LNCaP clone FGC (cell line): ENCODE measurements at regions not wholly inside any gene's neighbourhood (a gene's known extent, or its start where the extent isn't known, plus 50 kb on each side); places are given as distances from the start of the nearest gene placed in this dataset.

Source experiments
- DNase-seq: peaks from one replicate; pipeline ENCODE4 v3.0.0-alpha.2; 2011; ENCODE audit warnings: low read depth
- H3K4me3 ChIP-seq: 2 replicates; pipeline ENCODE4 v1.5.1; 2011; ENCODE audit warnings: mild to moderate bottlenecking, low read depth, low read length, control low read depth
- TF ChIP-seq, protein P1 (sequence below): IDR thresholded peaks from 2 replicates; pipeline ENCODE4 v1.5.1; 2012; ENCODE audit warnings: mild to moderate bottlenecking; ENCODE audit not compliant: control insufficient read depth, insufficient read depth; ENCODE audit errors: extremely low read depth

DNA sequence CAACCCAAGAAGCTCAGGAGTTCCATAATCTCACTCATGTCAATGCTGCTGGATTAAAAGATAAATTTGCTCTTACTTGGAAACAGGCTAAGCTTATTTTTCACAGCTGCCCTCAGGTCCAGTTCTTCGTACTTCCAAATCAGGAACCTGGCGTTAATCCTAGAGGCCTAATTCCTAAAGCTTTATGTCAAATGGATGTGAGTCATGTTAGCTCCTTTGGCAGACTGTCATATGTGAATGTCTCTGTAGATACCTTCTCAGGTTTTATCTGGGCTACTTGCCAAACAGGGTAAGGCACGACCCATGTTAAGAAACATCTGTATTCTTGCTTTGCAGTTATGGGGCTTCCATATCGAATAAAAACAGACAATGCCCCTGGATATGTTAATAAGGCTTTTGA, 504.6 kb downstream of the ALG10 start:
- no peak overlapping the region for H3K4me3 ChIP-seq
- TF ChIP-seq, protein P1, sequence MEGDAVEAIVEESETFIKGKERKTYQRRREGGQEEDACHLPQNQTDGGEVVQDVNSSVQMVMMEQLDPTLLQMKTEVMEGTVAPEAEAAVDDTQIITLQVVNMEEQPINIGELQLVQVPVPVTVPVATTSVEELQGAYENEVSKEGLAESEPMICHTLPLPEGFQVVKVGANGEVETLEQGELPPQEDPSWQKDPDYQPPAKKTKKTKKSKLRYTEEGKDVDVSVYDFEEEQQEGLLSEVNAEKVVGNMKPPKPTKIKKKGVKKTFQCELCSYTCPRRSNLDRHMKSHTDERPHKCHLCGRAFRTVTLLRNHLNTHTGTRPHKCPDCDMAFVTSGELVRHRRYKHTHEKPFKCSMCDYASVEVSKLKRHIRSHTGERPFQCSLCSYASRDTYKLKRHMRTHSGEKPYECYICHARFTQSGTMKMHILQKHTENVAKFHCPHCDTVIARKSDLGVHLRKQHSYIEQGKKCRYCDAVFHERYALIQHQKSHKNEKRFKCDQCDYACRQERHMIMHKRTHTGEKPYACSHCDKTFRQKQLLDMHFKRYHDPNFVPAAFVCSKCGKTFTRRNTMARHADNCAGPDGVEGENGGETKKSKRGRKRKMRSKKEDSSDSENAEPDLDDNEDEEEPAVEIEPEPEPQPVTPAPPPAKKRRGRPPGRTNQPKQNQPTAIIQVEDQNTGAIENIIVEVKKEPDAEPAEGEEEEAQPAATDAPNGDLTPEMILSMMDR: no peak
- DNase-seq: peak; percentile 56

DNA sequence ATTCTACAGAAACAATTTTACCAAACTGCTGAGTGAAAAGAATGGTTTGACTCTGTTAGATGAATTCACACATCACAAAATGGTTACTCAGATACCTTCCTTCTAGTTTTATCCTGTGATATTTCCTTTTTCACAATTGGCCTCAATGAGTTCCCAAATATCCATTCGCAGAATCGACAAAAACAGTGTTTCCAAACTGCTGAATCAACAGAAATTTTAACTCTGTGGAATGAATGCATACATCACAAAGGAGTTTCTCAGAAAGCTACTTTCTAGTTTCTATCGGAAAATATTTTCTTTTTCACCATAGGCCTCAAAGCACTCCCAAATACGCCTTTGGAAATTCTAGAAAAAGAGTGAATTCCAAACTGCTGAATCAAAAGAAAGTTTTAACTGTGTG, 525.0 kb downstream of the ALG10 start:
- TF ChIP-seq, protein P1: no peak
- no peak overlapping the region for H3K4me3 ChIP-seq
- DNase-seq: no peak

DNA sequence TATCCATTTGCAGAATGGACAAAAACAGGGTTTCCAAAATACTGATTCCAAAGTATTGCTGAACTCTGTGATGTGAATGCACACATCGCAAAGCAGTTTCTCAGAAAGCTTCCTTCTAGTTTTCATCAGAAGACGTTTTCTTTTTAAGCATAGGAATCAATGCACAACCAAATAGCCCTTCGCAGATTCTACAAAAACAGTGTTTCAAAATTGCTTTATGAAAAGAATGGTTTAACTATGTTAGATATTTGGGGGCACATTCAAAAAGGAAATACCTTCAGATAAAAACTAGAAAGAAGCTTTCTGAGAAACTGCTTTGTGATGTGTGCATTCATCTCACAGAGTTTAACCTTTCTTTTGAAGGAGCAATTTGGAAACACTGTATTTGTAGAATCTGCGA, 569.7 kb downstream of the ALG10 start:
- TF ChIP-seq, protein P1: no peak
- H3K4me3 ChIP-seq: no peak overlapping the region
- no peak for DNase-seq

DNA sequence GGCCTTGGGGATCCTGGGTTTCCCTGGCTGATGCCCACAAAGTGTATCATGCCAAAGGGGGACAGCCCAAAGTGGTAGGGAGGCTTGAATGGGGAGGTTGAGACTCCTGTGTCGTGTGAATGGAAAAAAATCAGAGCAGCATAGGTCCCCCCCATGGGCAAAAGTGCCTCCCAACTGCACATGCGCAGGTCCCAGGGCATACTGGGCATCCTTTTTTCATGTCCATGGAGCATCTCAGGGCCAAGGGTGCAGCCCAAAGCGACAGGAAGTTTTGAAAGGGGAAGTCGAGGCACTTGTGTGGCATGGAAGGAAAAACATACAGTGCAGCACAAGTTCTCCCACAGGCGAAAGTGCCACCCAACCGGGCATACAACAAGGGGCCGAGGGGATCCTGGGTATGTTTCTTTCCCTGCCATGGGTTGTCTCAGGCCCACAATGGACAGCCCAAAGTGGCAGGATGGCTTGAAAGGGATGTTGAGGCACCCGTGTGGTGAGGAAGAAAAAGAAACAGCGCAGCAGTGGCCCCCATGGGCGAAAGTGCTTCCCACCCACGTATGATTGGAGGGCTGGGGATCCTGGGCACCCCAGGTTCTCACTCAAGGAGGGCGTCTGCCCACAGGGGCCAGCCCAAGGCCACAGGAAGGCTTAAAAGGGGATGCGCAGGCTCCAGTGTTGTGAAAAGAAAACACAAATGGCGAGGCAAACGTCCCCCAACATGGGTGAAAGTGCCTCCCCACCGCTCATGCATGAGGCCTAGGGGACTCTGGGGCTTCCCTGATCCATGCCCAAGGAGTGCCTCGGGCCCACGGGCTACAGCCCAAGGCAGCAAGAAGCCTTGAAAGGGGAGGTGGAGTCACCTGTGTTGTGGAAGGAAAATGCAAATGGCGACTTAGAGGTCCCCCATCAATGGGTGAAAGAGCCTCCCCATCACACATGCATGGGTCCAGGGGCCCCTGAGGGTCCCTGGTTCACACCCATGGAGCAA, 573.7 kb downstream of the ALG10 start:
- DNase-seq: no peak
- no peak overlapping the region for H3K4me3 ChIP-seq
- TF ChIP-seq, protein P1: no peak

DNA sequence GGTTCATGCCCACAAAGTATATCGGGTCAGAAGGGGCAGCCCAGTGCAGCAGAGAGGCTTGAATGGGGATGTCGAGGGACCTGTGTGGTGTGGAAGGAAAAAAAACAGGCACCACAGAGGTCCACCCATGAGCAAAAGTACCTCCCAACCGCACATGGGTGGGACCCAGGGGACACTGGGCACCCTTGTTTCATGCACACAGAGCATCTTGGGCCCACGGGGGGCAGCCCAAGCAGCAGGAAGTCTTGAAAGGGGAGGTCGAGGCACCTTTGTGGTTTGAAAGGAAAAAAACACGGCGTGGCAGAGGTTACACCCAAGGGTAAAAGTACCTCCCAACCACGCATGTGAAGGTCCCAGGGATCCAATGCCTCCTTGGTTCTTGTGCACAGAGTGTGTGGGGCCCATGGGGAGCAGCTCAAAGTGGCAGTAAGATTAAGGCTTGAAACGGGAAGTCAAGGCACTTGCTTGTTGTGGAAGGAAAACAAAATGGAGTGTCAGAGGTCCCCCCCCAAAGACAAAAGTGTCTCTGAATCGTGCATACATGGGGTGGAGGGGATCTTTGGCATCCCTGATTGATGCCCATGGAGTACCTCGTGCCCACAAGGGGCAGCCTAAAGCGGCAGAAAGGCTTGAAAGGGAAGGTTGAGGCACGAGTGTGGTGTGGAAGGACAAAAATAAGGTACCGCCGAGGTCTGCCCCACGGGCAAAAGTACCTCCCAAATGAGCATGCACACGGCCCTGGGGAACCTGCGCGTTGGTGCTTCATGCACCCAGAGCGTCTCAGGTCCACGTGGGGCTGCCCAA, 575.5 kb downstream of the ALG10 start:
- TF ChIP-seq, protein P1: no peak
- no peak for DNase-seq
- no peak overlapping the region for H3K4me3 ChIP-seq

DNA sequence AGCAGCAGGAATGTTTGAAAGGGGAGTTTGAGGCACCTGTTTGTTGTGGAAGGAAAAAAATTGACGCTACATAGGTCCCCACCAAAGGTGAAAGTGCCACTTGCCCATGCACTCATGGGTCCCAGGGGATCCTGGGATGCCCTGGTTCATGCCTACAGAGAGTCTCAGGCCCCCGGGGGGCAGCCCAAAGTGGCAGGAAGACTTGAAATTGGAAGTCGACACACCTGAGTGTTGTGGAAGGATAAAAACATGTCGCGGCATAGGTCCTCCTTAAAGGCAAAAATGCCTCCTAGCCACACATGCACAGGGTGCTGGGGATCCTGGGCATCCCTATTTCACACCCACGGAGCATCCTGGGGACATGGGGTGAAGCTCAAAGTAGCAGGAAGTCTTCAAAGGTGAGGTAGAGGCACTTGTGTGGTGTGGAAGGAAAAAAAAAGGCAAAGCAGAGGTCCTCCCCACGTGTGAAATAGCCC, 576.1 kb downstream of the ALG10 start:
- TF ChIP-seq, protein P1: no peak
- DNase-seq: no peak
- no peak overlapping the region for H3K4me3 ChIP-seq
